ENCODE measurements at regions not wholly inside any gene's neighbourhood (a gene's known extent, or its start where the extent isn't known, plus 50 kb on each side); places are given as distances from the start of the nearest gene placed in this dataset.

- TF ChIP-seq REST (IDR thresholded peaks at IDR 0.05) (no peak), CTCF (IDR thresholded peaks at IDR 0.05; ENCODE audit: low read depth, low read length, missing input control) (no peak), MAX (IDR thresholded peaks at IDR 0.05) (no peak), YY1 (IDR thresholded peaks at IDR 0.05) (no peak), RAD21 (IDR thresholded peaks at IDR 0.05) (no peak), ZBTB33 (IDR thresholded peaks at IDR 0.05) (no peak), NR2F2 (IDR thresholded peaks at IDR 0.05) (no peak), EGR1 (IDR thresholded peaks at IDR 0.05; ENCODE audit: low read depth in 2 of 2) (no peak), SP1 (IDR thresholded peaks at IDR 0.05) (no peak)
Measured at GRCh38 chr5:103883143-103883542, 320.6 kb upstream of the NUDT12 start.

All from liver (tissue), 3 donors.